Right lobe of liver (tissue), 4 donors: ENCODE measurements at regions not wholly inside any gene's neighbourhood (a gene's known extent, or its start where the extent isn't known, plus 50 kb on each side); places are given as distances from the start of the nearest gene placed in this dataset.

Experiments used
- CTCF ChIP-seq, 4 donors: fragments of 200-600 bp in 3 of 4; fragments of 450-650 bp in 1 of 4; IDR thresholded peaks; one replicate each; pipeline versions ENCODE4 v1.5.1 to v1.8.0; 2016 to 2022; ENCODE audit warnings: antibody characterized with exemption in 4 of 4, mild to moderate bottlenecking in 2 of 4
- POLR2A ChIP-seq: fragments of 450-650 bp; IDR thresholded peaks from one replicate; pipeline ENCODE4 v1.6.1; 2017; ENCODE audit warnings: antibody characterized with exemption, mild to moderate bottlenecking
- donor health status: DM: no; HTN: no; CAD: no.
- donor health status: DM: no; HTN: no; CAD: no.
- donor health status: DM: no; HTN: yes; CAD: no.

- TF ChIP-seq CTCF (IDR thresholded peaks at IDR 0.05) (no peak), POLR2A (no peak)
Observed at GRCh38 chr4:18676526-18676915, 655.0 kb upstream of the LCORL start.
